ENCODE measurements at regions not wholly inside any gene's neighbourhood (a gene's known extent, or its start where the extent isn't known, plus 50 kb on each side); places are given as distances from the start of the nearest gene placed in this dataset.

- no peak for FAIRE-seq
Measured at GRCh38 chr1:112319371-112320040, 76.5 kb upstream of the CTTNBP2NL start.

- no peak for FAIRE-seq
Measured at GRCh38 chr1:112320058-112320457, 76.0 kb upstream of the CTTNBP2NL start.

GRCh38 chr1:112322018-112322417 is 74.0 kb upstream of the CTTNBP2NL start:
- no peak for FAIRE-seq

GRCh38 chr1:112322983-112323678 is 72.9 kb upstream of the CTTNBP2NL start:
- FAIRE-seq = no peak

- no peak for FAIRE-seq
Measured at GRCh38 chr1:112325504-112325903, 70.5 kb upstream of the CTTNBP2NL start.

GRCh38 chr1:112328600-112328999 is 67.4 kb upstream of the CTTNBP2NL start:
- FAIRE-seq = no peak

- no peak for FAIRE-seq
Measured at GRCh38 chr1:112332176-112333150, 63.6 kb upstream of the CTTNBP2NL start.

GRCh38 chr1:112335351-112335750 is 60.7 kb upstream of the CTTNBP2NL start:
- no peak for FAIRE-seq

GRCh38 chr1:112337028-112337531 is 58.9 kb upstream of the CTTNBP2NL start:
- FAIRE-seq = no peak

GRCh38 chr1:112341986-112342385 is 54.0 kb upstream of the CTTNBP2NL start:
- FAIRE-seq = no peak

GRCh38 chr1:112342558-112342957 is 53.5 kb upstream of the CTTNBP2NL start:
- FAIRE-seq = no peak

- FAIRE-seq = no peak
Measured at GRCh38 chr1:112344754-112345423, 51.1 kb upstream of the CTTNBP2NL start.

Data from endometrium (tissue), 2 donors.